ENCODE measurements at regions not wholly inside any gene's neighbourhood (a gene's known extent, or its start where the extent isn't known, plus 50 kb on each side); places are given as distances from the start of the nearest gene placed in this dataset.

DNA sequence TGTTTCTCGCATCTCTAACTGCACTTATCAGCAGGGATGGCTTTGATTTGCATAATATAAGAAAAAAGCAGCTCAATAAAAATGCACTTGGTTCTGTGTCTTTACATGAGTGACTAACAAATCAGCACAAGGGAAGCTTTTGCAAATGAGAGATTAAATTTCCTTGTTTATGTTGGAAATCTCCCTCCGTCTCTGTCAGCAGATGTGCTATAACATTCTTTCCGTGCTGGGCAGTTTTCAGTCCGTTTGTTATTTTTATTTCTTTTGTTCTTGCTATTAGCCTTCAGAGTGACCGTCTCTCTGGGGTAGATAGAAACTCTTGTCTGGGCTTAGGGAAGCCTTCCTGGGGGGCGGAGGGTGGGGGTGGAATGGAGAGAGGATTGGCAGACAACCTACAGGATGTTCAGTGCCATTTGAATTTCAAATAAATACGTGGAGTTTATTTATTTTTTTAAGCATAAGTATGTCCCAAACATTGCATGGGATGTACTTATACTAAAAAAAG is 96.0 kb downstream of the GATA3 start:
- TF ChIP-seq CTCF (IDR thresholded peaks at IDR 0.05) = no peak
- TF ChIP-seq POLR2A (IDR thresholded peaks at IDR 0.05) = no peak

Data from thyroid gland (tissue), 4 donors.